PFSK-1 (cell line): ENCODE measurements at regions not wholly inside any gene's neighbourhood (a gene's known extent, or its start where the extent isn't known, plus 50 kb on each side); places are given as distances from the start of the nearest gene placed in this dataset.

Experiments used
- FOXP2 ChIP-seq: optimal IDR thresholded peaks from 2 replicates; pipeline ENCODE3; 2011; ENCODE audit warnings: borderline replicate concordance, control low read depth, inconsistent platforms; ENCODE audit not compliant: insufficient read depth; ENCODE audit errors: extremely low read length, extremely low read depth
- POLR2AphosphoS5 ChIP-seq: IDR thresholded peaks from 2 replicates; pipeline ENCODE4 v1.6.1; 2012; ENCODE audit warnings: low read depth, mild to moderate bottlenecking, control low read depth, low read length, moderate library complexity
- REST ChIP-seq, 2 experiments: IDR thresholded peaks; 2 replicates each; pipeline versions ENCODE4 v1.6.1 to v1.8.0; 2011 to 2012; ENCODE audit warnings: low read depth in 2 of 2, low read length in 2 of 2, control low read depth in 1 of 2, inconsistent platforms in 1 of 2, mild to moderate bottlenecking in 1 of 2, moderate library complexity in 1 of 2; ENCODE audit not compliant: insufficient read depth in 1 of 2
- SIN3A ChIP-seq: IDR thresholded peaks from 2 replicates; pipeline ENCODE4 v1.6.1; 2012; ENCODE audit warnings: mild to moderate bottlenecking, low read length, moderate library complexity, borderline replicate concordance; ENCODE audit not compliant: insufficient read depth
- TAF1 ChIP-seq: IDR thresholded peaks from 2 replicates; pipeline ENCODE4 v1.6.1; 2012; ENCODE audit warnings: low read length, control low read depth, borderline replicate concordance; ENCODE audit not compliant: insufficient read depth

- no peak for TF ChIP-seq FOXP2
- TF ChIP-seq REST (IDR thresholded peaks at IDR 0.05; ENCODE audit: insufficient read depth in 1 of 2, low read depth in 2 of 2, low read length in 2 of 2): no peak
- no peak for TF ChIP-seq SIN3A
- no peak for TF ChIP-seq TAF1
- TF ChIP-seq POLR2AphosphoS5: no peak
These were observed 455.9 kb upstream of the CNTN5 start for GRCh38 chr11:98564881-98565280.

- no peak for TF ChIP-seq REST (IDR thresholded peaks at IDR 0.05; ENCODE audit: insufficient read depth in 1 of 2, low read depth in 2 of 2, low read length in 2 of 2)
- TF ChIP-seq POLR2AphosphoS5: no peak
- no peak for TF ChIP-seq FOXP2
- TF ChIP-seq SIN3A: no peak
- TF ChIP-seq TAF1: no peak
These were observed 455.4 kb upstream of the CNTN5 start for GRCh38 chr11:98565311-98565710.

GRCh38 chr11:98566978-98567377, 453.8 kb upstream of the CNTN5 start:
- TF ChIP-seq REST (IDR thresholded peaks at IDR 0.05; ENCODE audit: insufficient read depth in 1 of 2, low read depth in 2 of 2, low read length in 2 of 2): no peak
- TF ChIP-seq SIN3A: no peak
- no peak for TF ChIP-seq POLR2AphosphoS5
- TF ChIP-seq FOXP2: no peak
- no peak for TF ChIP-seq TAF1

- TF ChIP-seq FOXP2 (no peak), POLR2AphosphoS5 (no peak), REST (IDR thresholded peaks at IDR 0.05; ENCODE audit: insufficient read depth in 1 of 2, low read depth in 2 of 2, low read length in 2 of 2) (no peak), TAF1 (no peak), SIN3A (no peak)
These were observed 452.7 kb upstream of the CNTN5 start for GRCh38 chr11:98568013-98568412.

GRCh38 chr11:98572941-98573340, 447.8 kb upstream of the CNTN5 start:
- TF ChIP-seq POLR2AphosphoS5: no peak
- TF ChIP-seq SIN3A: no peak
- no peak for TF ChIP-seq REST (IDR thresholded peaks at IDR 0.05; ENCODE audit: insufficient read depth in 1 of 2, low read depth in 2 of 2, low read length in 2 of 2)
